ENCODE measurements at regions not wholly inside any gene's neighbourhood (a gene's known extent, or its start where the extent isn't known, plus 50 kb on each side); places are given as distances from the start of the nearest gene placed in this dataset.

DNA sequence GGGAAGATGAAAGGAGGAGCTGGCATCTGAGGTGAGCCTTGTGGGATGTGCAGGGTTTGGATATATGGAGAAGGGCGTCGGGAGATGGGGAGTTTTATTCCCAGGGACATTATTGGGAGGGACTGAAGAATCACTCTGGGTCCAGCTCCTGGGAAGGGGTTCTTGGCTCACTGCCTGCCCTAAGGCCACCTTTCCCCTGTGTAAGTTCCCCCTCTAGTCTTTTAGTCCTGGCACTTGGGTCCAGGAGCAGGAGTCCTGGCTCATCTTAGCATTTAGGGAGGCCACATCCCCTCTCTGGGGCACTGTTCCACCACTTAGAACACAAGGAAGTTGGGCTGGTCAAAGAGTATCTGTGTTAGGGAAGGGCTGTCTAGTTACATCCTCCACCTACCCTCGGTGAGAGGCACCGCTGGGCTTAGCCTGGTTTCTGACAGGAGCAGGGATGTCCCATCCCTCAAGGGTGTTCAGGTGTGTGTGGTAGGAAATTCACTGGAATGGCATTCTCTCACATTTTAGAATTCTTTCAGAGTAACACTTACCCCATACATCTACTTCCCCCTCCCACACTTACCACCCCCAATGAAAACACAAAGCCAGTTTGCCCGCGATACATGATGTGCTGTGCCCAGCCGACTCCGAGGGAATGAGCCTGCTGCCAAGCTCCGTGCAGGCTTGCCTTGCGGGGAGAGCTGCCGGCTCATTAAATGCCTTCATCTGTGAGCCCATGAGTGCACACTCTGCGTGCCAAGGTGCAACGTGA, 86.7 kb downstream of the FAM43A start:
- no peak for DNase-seq
- no TSS peak for BruUV-seq (replicated peaks)
- CTCF ChIA-PET, result interaction anchor here (0.6 to 0.9 kb wide), 2 partner anchors 101 to 203 kb away, joined by 4 read pairs; partner anchors contain the start of gene LSG1
- Mint-ChIP-seq H3K36me3 (ENCODE audit: insufficient read depth, unreplicated experiment) (peaks cover 10% of the 10 kb centered on the region), H3K27ac (ENCODE audit: unreplicated experiment) (no peak overlapping the region), H3K27me3 (ENCODE audit: unreplicated experiment) (peaks cover 62% of the 10 kb centered on the region), H3K4me3 (ENCODE audit: low read depth, unreplicated experiment) (no peak overlapping the region), H3K4me1 (ENCODE audit: low read depth, unreplicated experiment) (peaks cover 24% of the 10 kb centered on the region), H3K9me3 (ENCODE audit: low read depth, unreplicated experiment) (no peaks in the 10 kb centered on the region)
- TF ChIP-seq, protein P1, sequence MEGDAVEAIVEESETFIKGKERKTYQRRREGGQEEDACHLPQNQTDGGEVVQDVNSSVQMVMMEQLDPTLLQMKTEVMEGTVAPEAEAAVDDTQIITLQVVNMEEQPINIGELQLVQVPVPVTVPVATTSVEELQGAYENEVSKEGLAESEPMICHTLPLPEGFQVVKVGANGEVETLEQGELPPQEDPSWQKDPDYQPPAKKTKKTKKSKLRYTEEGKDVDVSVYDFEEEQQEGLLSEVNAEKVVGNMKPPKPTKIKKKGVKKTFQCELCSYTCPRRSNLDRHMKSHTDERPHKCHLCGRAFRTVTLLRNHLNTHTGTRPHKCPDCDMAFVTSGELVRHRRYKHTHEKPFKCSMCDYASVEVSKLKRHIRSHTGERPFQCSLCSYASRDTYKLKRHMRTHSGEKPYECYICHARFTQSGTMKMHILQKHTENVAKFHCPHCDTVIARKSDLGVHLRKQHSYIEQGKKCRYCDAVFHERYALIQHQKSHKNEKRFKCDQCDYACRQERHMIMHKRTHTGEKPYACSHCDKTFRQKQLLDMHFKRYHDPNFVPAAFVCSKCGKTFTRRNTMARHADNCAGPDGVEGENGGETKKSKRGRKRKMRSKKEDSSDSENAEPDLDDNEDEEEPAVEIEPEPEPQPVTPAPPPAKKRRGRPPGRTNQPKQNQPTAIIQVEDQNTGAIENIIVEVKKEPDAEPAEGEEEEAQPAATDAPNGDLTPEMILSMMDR (IDR thresholded peaks at IDR 0.05; ENCODE audit: unreplicated experiment), result no peak
- intact Hi-C loops (cut with micrococcal nuclease; ENCODE audit: unreplicated experiment), result no loop called here

DNA sequence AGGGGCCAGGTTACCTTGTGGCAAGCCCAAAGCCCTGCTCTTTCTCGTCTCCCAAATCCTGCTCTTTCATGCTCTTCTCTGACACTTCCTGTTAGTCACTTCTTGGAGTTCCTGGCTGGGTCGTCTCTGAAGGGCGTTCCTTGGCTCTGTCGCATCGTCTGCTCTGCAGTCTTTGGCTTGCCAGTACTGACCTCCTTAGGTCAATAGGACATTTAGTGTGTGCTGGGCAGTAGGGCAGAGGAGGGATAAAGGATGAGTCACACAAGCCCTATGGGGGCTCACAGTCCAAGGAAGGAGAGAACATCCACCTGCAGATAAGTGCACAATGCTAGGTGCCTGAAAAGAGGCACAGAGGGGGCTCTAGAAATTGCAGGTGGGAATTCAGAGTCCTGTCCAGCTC, 87.5 kb downstream of the FAM43A start:
- Mint-ChIP-seq H3K27me3 (ENCODE audit: unreplicated experiment) (peaks cover 70% of the 10 kb centered on the region), H3K27ac (ENCODE audit: unreplicated experiment) (no peak overlapping the region), H3K36me3 (ENCODE audit: insufficient read depth, unreplicated experiment) (peaks cover 10% of the 10 kb centered on the region), H3K4me1 (ENCODE audit: low read depth, unreplicated experiment) (peaks cover 20% of the 10 kb centered on the region), H3K9me3 (ENCODE audit: low read depth, unreplicated experiment) (no peaks in the 10 kb centered on the region), H3K4me3 (ENCODE audit: low read depth, unreplicated experiment) (no peak overlapping the region)
- intact Hi-C loops (cut with micrococcal nuclease; ENCODE audit: unreplicated experiment), result no loop called here
- DNase-seq, result peak; percentile 21
- no TSS peak for BruUV-seq (replicated peaks)
- CTCF ChIA-PET, result interaction anchor here (0.9 kb wide), 1 partner anchor 101 kb away, joined by 4 read pairs; the partner anchor contains the start of gene LSG1
- TF ChIP-seq, protein P1 (IDR thresholded peaks at IDR 0.05; ENCODE audit: unreplicated experiment), result no peak

DNA sequence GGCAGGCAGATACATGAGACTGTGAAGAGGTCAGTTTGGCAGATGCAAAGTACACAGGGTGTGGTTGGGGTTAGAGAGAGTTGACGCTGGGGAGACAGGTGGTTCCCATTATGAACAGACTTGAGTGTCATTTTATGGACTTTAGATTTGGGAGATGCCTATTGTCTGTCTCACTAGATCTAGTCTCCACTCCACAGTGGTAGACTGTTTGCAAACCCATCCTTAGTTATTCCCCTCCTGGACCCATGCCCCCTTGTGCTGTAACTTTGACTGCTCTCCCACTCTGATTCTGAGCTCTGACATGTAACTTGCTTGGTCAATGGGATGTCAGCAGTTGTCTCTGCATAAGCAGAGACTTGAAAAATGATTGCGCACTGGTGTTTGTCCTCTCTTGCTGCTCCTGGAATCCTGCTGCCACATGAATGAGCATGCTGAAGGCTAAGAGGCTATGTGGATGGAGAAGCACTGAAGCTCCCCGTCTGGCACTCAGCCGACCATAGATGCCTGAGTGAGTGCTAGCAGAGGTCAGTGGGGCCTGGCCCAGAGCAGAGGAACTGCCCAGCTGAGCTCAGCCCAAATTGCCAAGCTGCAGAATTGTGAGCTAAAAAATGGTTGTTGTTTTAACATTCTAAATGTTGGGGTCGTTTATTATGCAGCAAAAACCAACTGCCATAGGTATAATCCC, 88.2 kb downstream of the FAM43A start:
- Mint-ChIP-seq H3K27ac (ENCODE audit: unreplicated experiment) (no peak overlapping the region), H3K4me1 (ENCODE audit: low read depth, unreplicated experiment) (peaks cover 13% of the 10 kb centered on the region), H3K36me3 (ENCODE audit: insufficient read depth, unreplicated experiment) (peaks cover 8% of the 10 kb centered on the region), H3K27me3 (ENCODE audit: unreplicated experiment) (peaks cover 77% of the 10 kb centered on the region), H3K4me3 (ENCODE audit: low read depth, unreplicated experiment) (no peak overlapping the region), H3K9me3 (ENCODE audit: low read depth, unreplicated experiment) (no peaks in the 10 kb centered on the region)
- CTCF ChIA-PET, result interaction anchor here (0.5 to 0.7 kb wide), 3 partner anchors 11 to 53 kb away, joined by 3 to 4 read pairs (median 3); no protein-coding TSS in a partner anchor
- TF ChIP-seq, protein P1 (IDR thresholded peaks at IDR 0.05; ENCODE audit: unreplicated experiment), result no peak
- no peak for DNase-seq
- intact Hi-C loops (cut with micrococcal nuclease; ENCODE audit: unreplicated experiment), result no loop called here
- no TSS peak for BruUV-seq (replicated peaks)

DNA sequence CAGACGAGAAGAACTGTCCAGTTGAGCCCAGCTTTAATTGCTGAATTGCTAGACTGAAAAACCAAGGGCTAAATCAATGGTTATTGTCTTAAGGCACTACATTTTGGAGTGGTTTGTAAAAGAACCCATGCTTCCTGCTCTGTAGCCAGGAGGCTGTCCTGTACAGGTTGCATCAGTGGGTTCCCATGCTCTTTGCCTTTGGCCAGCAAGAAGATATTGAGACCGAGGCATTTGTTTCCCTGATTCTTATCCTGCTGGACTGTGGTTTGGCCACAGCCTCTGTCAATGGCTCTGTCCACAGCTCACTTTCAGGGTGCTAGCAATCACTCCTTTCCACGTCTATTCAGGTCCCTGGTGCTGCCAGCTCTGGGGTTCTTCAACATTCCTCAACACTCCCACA, 89.6 kb downstream of the FAM43A start:
- no peak for DNase-seq
- no TSS peak for BruUV-seq (replicated peaks)
- Mint-ChIP-seq H3K27ac (ENCODE audit: unreplicated experiment) (no peak overlapping the region), H3K36me3 (ENCODE audit: insufficient read depth, unreplicated experiment) (no peaks in the 10 kb centered on the region), H3K9me3 (ENCODE audit: low read depth, unreplicated experiment) (no peaks in the 10 kb centered on the region), H3K4me3 (ENCODE audit: low read depth, unreplicated experiment) (no peak overlapping the region), H3K27me3 (ENCODE audit: unreplicated experiment) (peaks cover 82% of the 10 kb centered on the region), H3K4me1 (ENCODE audit: low read depth, unreplicated experiment) (peaks cover 13% of the 10 kb centered on the region)
- CTCF ChIA-PET, result interaction anchor here (0.5 kb wide), 1 partner anchor 1171 kb away, joined by 3 read pairs; no protein-coding TSS in a partner anchor
- TF ChIP-seq, protein P1 (IDR thresholded peaks at IDR 0.05; ENCODE audit: unreplicated experiment), result no peak
- intact Hi-C loops (cut with micrococcal nuclease; ENCODE audit: unreplicated experiment), result no loop called here
